Hepatic stellate cell (primary cell): ENCODE measurements at regions not wholly inside any gene's neighbourhood (a gene's known extent, or its start where the extent isn't known, plus 50 kb on each side); places are given as distances from the start of the nearest gene placed in this dataset.
"Not testable (repeated sequence)": the region's sequence is repeated elsewhere in the genome, so short reads cannot be mapped to it uniquely, and the experiment has no call there.

Source experiments
- DNase-seq: peaks from one replicate; pipeline ENCODE4 v3.0.0; 2011; ENCODE audit warnings: low spot score

DNA sequence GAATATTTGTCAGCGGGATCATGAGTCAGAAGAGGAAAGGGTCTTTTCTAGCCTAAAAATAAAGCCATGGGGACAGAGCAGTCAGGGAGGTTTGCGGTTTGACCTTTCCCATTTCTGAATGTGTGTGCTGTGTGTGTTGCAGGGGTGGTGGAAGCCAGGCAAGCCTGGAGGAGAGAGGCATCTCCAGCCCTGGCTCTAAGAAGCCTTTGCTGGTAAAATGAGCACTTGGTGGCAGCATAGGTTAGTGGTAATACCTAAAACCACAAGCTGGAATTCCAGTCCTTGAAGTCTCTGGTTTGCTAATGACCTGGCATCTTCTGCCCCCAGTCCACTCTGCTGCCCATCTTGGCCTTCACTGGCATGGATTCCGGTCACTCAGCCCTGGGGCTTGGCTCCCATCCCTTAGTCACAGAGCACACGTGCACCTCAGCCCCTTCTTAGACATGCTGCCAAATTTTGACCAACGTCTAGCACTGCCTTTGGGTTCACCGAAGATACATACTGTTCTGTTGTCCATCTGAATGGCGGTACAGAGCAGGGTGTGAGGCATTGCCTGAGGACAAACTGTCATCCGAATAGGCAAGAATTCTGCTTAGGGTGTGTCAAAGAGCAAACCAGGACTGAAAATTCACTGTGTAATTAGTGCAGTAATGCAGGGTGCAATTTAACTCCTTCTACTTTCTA is 52.7 kb downstream of the KCNA5 start:
- peak; percentile 91 for DNase-seq

DNA sequence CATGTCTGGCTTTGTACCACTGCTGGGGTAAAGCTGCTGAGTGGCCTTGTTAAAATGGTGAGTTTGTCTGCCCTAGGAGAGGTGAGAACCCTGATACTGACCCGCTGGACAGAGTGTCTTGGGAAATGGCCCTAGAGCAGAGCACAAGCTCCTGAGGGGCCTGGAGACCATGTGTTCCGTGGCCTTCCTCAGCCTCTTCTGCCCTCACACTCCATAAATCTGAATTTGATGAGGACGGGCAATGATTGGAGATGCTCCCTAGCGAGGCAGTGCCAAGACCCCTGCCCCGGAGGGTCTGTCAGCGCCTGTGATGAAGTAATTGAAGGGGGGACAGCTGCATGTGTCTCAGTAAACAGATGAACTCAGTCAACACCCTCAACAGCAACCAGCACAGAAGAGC is 54.1 kb downstream of the KCNA5 start:
- no peak for DNase-seq

DNA sequence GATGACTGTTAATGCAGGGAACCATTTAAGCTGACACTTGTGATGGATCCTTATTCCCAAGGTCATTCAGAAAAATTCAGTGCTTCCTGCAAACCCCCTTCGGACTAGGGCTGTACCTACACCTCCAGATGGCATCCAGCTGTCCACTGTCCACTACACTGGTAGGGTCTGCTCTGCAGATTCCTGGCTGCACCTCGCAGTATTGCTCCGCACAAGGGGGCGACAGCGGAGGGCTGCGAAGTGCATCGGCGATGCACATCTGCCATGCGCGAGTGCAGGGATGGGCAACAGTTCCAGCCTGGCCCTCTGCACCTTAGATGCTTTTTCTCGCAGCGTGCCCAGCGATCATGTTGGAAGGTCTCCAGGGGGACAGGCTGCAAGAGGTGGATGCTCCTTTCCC is 55.5 kb downstream of the KCNA5 start:
- no peak for DNase-seq

DNA sequence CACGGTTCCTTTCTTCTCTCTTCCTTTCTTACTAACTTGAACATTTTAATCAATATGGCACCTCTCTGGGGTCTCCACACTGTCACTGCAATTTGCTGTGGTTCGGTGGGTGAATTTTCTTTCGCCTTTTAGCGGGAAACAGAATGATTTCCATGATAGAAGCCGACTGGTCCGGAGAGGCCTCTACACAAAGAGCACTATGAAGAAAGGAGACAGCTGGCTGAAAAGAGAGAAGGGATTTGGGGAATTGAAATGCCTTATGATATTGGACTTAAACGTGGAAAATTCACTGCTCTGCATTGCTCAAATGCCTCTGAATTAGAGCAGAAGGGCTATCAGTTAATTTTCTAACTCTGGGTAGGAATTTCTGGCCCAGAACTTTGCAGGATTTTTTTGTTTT is 55.9 kb downstream of the KCNA5 start:
- no peak for DNase-seq

DNA sequence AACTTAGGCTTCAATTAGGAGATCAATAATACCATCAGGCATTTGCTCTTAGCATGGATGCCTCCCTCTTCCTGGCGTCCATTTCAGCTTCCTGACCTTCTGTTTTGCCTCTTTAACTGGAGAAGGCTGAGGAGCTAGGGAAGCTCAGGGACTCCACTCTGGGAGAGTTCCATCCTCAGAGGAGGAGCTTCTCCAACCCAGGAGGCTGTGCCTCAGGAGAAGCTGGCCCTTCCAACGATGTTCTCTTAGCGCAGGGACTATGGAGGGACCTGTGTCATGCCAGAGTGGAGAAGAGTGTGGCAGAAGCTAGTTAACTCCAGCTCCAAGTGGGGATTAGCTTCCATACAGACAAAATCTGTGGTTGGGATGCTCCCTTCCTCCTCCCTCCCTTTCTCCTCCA is 58.0 kb downstream of the KCNA5 start:
- DNase-seq = no peak

DNA sequence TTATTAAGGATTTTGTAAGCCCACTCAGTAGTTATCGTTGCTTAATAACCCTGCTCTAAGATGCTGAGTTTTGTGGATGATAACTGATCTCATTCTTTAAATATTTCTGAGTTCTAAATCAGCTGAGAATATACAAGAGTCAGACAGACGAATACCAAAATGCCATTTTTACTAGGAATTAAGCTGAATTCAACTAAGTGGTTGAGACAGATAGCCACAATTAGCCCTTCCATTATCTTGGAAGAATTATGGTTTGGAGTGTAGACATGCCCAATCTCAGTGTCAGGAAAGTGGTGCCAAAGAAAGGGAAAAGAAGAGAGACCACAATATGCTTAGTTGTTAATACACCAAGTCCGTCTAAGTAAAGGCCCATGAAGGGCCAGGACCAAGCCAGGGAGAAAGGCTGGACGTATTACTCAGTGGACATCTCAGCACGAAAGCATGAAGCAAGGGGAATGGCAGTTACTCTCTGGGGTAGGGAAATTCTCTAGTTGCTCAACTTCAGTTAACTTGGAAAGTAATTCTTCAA is 58.6 kb downstream of the KCNA5 start:
- DNase-seq = peak; percentile 46

DNA sequence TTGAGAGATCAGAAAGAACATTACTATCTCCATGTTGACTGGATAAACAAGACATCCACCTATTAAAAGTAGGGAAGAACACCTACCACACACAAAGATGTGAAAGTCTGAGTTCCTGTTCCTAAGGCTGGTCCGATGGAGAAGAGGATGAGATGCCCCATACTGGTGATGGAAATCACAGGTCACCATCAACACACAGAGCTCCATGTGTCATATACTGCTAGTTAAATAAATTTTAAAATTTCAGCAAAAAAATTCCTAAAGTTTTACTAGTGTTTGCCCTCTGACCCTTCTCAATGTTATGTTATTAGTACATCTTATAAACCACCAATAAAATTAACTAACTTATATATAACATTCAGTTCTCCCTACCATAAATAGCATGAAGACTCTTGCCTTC is 59.1 kb downstream of the KCNA5 start:
- DNase-seq = no peak

DNA sequence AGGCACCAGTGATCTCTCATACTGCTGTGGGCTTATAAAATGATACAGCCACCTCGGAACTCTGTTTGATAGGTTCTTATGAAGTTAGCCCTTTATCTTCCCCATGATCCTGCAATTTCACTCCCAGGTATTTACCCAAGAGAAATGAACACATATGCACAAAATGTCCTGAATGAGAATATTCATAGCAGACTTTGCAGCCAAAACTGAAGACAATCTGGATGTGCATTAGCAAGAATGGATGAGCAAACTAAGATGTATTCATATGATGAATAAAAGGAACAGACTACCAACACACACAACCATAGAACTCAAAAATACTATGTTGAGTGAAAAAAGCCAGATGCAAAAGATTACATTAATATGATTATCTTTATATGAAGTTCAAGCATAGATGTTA is 66.7 kb downstream of the KCNA5 start:
- DNase-seq = no peak

DNA sequence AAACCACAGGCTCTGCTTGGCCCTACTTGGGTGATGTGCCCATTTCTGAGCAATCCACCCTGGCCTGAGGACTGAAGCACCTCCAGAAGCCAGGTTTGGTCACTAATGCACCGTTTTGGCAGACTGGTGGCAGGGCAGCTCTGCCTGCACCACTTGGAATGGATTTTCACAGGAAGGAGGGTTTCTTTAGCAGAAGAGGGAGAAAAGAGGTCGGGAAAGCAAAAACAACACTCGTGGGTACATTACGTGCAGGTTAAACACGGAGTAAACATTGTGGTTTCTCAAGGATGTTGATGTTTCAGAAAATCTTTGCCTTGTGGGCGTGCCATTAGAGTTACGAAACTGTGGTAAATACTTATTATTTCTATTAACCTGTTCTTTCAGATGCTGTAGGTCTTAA is 70.8 kb downstream of the KCNA5 start:
- DNase-seq = no peak

DNA sequence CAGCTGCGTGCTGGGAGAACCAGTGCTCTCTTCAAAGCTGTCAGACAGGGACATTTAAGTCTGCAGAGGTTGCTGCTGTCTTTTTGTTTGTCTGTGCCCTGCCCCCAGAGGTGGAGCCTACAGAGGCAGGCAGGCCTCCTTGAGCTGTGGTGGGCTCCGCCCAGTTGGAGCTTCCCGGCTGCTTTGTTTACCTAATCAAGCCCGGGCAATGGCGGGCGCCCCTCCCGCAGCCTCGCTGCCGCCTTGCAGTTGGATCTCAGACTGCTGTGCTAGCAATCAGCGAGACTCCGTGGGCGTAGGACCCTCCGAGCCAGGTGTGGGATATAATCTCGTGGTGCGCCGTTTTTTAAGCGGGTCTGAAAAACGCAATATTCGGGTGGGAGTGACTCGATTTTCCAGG is 78.1 kb downstream of the KCNA5 start:
- not testable (repeated sequence) for DNase-seq

DNA sequence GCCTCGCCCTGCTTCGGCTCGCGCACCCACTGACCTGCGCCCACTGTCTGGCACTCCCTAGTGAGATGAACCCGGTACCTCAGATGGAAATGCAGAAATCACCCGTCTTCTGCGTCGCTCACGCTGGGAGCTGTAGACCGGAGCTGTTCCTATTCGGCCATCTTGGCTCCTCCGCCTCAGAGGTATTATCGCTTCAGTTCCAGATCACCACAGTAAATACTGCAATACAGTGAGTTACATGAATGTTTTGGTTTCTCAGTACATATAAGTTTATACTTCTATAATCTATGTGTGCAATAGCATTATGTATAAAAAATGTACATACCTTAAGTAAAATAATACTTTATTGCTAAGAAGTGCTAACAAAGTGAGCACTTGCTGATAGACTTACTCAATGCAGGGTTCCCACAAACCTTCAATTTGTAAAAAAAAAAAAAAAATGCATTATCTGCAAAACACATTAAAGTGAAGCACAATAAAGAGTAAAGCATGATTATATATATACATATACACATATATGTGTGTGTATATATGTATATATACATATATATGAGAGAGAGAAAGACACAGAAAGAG is 78.7 kb downstream of the KCNA5 start:
- not testable (repeated sequence) for DNase-seq

DNA sequence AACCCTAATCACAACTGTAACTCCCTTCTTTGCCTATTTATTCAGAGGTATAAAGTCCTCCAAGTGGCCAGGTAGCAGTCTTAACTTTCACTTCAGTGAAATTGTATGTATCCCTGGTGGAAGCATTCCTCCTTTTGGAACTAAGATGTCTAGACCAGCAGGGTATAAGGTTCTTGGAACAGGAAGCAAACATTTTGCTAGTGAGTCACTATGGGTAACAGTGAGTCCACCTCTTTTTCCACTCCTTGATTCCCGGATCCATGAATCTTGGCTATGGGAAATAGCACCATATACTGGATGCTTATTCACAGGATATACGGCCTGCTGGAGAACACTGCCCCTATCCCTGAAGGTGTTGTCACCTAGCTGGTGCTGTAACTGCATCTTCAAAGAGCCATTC is 80.2 kb downstream of the KCNA5 start:
- peak; percentile 25 for DNase-seq

DNA sequence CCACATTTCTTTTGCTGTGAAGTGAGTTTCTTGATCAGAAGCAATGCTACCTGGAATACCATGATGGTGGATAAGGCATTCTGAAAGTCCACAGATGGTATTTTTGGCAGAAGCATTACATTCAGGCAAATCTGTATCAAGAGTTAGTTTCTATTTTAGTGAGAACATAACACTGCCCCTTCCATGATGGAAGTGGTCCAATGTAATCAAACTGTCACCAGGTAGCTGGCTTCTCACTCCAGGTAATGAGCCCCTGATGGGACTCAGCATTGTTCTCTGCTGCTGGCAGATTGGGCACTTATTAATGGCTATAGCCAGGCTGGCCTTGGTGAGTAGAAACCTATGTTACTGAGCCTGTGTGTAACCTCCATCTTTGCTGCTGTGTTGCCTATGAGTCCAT is 80.7 kb downstream of the KCNA5 start:
- no peak for DNase-seq

DNA sequence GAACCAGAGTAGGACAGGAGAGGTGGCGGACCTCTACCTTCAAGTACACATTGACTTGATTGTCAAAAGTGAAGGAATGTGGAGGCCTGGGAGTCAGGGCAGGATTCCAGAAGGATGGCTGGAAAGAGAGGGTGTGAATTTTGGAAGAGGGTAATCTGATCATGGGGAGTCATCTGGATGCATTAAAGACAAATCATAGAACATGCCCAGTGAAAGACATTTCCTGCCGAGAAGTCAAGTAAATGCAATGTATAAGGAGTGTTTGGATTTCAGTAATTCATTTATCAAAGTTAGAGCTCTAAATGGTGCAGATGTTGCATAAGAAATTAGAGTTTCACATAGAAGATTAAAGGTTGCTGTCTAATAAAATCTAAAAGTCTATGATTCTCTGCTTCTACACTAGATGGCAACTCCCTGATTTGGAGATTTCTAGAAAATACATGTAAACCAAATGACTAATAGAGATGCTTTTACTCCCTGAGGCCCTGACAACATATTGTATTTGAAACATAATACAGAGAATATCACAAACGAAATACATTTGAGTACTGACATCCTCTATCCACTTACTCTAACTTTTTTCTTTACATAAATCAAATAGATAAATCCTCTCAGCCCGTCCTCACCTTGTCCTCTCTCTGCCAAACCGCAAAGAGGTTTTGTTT is 91.3 kb downstream of the KCNA5 start:
- no peak for DNase-seq

DNA sequence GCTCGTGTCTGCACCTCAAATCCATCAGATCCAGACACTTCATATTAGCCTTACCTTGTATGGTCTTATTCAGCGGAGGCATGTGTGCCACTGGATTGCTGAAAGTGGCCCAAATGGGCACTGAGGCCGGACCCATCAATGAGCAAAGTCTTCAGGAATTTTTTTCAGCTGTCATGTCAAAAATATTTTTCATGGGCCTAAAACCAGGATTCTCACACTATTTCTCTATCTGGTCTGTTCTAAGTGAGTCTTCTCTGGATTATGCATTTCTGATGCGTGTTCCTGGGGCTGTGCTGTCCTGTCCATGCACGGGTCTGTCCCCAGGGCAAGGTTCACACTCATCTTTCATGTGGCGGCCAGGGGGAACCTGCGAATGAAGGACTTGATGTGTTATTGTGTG is 94.6 kb downstream of the KCNA5 start:
- DNase-seq = peak; percentile 14

DNA sequence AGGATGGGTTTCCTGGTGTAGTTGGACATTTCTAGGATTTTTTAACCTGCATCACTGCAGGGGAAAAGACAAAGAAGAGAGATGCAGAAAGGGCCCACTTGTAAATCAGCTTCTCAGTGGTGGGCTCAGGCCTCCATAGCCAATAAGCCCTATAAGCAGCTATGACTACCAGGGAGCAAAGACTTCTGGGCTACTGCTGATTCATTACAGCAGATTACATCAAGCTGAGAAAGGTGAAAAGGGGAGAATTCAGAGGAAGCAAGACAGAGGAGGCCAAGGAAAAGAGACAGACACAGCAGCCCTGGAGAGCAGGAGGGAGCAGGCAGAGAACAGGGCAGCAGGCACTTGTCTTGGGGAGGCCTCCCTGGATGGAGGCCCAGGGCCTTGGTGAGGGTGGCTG is 95.2 kb downstream of the KCNA5 start:
- no peak for DNase-seq

DNA sequence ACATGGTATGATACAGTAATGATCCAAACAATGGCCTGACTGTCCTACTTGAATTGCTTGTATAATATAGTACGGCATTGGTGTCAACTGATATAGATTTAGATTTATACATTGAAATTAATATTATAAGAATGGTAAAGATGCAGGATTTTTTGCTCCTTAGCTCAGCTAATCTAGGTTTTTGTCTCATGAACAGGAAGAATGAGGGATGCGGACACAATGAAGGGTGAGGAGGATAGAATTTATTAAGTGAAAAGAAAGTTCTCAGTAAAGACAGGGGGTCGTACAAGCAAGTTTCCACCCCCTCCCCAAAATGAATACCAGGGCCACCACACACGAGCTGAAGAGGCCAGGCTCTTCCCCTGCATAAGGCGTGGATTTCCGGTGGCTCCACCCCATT is 96.1 kb downstream of the KCNA5 start:
- no peak for DNase-seq

DNA sequence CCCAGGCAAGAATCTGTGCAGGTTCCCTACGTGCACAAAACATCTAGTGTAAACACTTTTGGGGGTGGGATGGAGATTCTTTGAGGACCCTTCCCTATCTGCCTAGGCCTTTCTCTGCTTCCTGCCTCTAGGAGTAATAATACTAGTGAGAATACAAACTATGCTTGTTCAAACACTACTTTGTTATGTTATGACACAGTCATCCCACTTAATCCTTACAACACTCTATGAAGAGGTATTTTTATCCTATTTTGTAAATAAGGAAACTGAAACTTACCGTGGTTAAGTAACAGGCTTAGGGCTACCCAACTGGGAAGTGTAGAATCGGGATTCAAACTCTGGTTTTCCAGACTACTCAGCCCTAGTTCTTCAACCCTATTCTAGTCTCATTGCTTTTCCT is 96.5 kb downstream of the KCNA5 start:
- no peak for DNase-seq

DNA sequence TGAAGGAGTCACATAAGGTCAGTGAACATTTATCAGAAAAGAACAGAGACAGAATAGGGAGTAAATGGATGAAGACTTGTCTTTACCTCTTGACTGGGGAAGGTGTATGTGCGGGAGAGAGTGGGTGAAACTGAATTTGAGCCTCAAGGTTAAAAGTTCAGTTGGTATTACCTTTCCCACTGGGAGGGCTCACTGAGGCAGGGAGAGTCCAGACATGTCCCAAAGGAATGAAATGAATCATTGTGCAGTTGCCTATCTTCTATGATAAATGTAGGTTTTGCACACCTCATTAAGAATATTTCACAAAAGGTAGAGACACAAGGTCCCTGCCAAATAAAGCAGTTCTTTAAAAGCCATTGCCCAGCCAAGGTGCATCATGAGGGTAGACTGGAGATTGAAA is 105.2 kb downstream of the KCNA5 start:
- no peak for DNase-seq

DNA sequence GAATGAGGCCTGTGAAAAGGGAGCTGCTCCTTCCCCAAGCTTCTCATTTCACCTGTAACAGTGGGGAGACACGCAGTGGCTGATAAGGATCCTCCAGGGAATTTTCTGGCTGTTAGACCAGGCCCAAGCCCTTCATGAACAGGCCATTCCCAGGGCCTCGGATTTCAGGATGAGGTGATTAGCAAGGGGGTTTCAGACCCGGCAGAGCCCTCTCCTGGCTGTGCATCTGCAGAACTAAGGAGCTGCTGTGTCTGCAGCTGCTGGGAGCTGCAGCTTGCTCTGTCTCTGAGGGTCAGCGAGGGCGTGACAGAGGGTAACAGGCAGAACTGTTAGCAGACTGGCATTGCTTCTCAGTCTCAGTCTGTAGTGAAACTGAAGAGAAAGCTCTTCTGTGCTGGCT is 110.4 kb downstream of the KCNA5 start:
- no peak for DNase-seq

DNA sequence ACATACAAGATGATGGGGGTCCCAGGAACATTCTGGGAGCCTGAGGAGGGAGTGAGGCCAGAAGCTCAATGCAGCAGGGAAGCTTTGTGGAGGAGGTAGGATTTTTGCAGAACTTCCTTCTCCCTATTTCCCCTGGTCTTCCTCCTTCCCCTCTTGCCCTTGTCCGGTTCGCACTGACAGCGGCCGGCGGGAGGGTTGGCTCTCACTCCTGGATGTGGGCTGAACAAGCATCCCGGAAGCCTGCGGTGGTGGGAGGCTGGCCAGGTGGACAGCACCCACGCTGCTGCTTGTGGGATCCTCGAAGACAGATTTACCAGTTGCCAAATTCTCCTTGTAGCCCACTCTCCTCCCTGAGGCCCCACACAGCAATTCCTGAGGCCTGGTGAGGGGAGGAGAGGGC is 112.2 kb downstream of the KCNA5 start:
- DNase-seq = no peak

DNA sequence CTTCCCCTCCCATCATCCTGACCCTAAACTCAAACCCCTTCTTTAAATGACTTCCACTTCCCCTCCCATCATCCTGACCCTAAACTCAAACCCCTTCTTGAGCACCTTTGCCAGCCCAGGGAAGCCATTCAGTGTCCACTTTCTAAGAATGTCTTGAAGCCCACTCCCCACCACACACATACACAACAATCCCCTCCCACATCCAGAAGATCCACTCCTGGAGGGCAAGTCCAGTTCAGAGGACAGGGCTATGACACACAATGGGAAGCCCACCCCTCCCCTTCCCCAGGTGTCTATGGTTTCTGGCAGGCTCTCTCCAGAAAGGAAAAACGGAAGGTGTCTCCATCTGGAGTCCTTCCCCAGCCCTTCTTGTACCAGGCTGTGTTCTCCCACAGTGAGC is 117.1 kb downstream of the KCNA5 start:
- DNase-seq = no peak

DNA sequence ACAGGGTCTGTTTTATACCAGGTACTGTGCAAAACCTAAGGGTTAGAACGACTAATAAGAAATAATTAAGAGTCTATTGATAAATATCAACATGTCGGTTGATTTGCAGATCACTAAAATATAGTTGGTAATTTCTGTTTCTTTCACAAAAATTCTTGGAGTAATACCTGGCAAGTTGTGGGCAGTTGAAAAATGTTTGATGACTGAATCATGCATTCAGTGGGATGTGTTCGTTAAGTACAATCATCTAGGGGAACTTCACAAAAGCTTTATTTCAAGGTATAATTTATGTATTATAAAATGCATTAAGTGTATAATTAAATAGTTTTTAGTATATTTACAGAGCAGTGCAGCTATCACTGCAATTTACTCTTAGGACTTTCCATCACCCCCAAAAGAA is 120.0 kb downstream of the KCNA5 start:
- no peak for DNase-seq
